C4-2B (cell line): ENCODE measurements at regions not wholly inside any gene's neighbourhood (a gene's known extent, or its start where the extent isn't known, plus 50 kb on each side); places are given as distances from the start of the nearest gene placed in this dataset.

Experiments used
- H3K27ac ChIP-seq: fragments of 450-650 bp; 2 replicates; pipeline ENCODE4 v1.5.1; 2017
- ZFX ChIP-seq: fragments of 450-650 bp; IDR thresholded peaks from 2 replicates; pipeline ENCODE4 v1.6.1; 2017
- TF ChIP-seq, protein P1 (sequence below): fragments of 450-650 bp; conservative IDR thresholded peaks from 2 replicates; pipeline ENCODE4 v1.5.1; 2017; ENCODE audit warnings: mild to moderate bottlenecking

DNA sequence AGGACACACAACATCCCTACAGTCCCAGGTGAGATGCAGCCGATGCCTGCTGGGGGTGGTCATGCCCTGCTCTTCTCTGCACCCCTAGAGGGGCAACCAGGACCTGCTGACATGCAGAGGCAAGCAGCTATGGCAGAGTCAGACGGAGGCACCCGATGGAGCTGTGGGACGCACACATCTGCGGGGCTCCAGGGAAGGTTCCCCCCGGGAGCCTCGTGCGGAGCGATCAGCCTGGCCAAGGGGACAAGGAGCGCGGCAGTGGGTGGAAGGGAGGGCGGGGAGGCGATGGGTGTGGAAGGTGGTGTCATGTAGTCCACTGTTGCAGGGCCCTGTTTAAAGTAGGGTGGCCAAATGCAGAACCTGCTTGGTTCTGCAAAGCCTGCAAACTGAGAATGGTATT lies 143.0 kb upstream of the AJAP1 start:
- no peak overlapping the region for H3K27ac ChIP-seq
- TF ChIP-seq, protein P1, sequence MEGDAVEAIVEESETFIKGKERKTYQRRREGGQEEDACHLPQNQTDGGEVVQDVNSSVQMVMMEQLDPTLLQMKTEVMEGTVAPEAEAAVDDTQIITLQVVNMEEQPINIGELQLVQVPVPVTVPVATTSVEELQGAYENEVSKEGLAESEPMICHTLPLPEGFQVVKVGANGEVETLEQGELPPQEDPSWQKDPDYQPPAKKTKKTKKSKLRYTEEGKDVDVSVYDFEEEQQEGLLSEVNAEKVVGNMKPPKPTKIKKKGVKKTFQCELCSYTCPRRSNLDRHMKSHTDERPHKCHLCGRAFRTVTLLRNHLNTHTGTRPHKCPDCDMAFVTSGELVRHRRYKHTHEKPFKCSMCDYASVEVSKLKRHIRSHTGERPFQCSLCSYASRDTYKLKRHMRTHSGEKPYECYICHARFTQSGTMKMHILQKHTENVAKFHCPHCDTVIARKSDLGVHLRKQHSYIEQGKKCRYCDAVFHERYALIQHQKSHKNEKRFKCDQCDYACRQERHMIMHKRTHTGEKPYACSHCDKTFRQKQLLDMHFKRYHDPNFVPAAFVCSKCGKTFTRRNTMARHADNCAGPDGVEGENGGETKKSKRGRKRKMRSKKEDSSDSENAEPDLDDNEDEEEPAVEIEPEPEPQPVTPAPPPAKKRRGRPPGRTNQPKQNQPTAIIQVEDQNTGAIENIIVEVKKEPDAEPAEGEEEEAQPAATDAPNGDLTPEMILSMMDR = no peak
- no peak for TF ChIP-seq ZFX

DNA sequence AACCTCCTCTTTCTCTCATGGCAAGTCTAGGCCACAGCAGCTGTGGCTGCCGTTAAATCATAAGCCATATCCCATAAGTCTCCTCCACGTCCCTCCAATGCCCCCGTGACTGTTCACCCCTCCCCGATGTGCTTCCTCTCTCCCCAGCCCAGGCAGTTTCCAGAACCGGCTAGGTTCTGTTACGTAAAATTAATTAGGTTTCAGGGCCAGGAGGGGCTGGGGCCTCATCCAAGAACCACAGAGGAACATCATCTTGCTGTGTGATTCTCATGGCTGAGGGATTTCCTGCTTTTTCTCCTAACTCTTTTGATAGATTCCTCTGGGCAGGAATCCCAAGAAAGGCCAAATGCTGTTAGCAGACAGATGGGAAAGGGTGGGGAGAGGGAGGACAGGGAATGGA lies 141.8 kb upstream of the AJAP1 start:
- no peak for TF ChIP-seq ZFX
- TF ChIP-seq, protein P1 = no peak
- H3K27ac ChIP-seq = no peak overlapping the region

DNA sequence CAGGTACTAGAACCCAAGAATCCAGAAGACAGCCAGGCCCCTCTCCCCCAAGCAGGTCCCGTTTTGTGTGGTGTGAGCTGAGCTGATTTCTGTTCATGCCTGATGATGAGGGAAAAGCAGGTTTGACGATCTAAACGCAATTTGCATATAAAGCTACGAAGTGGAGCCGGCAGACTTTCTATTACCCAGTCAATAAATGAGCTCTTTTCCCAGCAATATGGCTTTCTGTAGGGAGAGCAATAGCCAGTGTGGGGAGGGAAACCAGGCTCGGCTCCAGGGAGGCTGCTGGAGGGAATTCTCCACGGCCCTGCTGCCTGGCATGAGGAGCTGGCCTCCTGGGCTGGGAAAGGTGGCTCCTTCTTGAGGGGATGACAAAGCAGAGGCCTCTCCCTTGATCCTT lies 140.7 kb upstream of the AJAP1 start:
- no peak overlapping the region for H3K27ac ChIP-seq
- TF ChIP-seq ZFX = no peak
- TF ChIP-seq, protein P1 = no peak

DNA sequence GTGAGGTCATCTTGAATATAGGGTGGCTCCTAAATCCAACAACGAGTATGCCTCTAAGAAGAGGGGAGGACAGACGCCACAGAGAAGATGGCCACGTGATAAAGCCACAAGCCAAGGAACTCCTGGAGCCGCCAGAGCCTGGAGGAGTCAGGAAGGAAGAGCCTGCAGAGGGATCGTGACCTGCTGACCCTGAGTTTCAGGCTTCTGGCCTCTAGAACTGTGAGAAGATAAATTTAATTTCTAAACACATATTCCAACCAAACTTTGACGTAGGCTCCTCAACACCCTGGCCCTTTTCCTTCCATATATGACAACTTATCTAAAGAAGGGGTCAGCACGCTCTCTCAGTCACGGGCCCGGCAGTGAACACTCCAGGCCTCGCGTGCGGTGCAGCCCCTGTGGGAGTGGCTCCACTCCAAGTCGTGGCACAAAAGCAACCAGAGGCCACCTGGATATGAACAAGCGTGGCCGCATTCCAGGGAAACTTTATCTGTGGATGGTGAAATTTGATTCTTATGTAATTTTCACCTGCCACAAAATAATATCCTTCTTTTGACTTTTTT lies 138.6 kb upstream of the AJAP1 start:
- TF ChIP-seq, protein P1 = no peak
- TF ChIP-seq ZFX = no peak
- H3K27ac ChIP-seq = no peak overlapping the region

DNA sequence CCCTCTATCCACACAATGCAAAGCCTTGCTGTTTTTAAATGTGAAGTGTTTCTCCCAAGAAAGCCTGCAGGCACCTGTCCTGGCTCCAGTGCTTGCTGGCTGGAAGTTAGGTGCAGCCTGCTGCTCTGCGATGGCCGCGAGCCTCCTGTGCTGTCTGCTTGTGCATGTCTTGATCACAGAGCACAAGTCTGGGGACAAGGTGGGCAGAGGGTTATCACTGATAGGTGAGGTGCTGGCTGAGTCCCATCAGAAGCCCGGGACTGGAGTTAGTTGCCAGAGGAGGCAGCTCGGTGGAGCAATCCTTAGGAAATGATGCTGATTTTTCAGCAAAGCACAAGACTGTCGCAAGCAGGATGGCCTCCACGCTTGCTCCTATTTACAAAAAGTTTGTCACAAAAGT lies 137.8 kb upstream of the AJAP1 start:
- no peak overlapping the region for H3K27ac ChIP-seq
- TF ChIP-seq, protein P1 = no peak
- no peak for TF ChIP-seq ZFX

DNA sequence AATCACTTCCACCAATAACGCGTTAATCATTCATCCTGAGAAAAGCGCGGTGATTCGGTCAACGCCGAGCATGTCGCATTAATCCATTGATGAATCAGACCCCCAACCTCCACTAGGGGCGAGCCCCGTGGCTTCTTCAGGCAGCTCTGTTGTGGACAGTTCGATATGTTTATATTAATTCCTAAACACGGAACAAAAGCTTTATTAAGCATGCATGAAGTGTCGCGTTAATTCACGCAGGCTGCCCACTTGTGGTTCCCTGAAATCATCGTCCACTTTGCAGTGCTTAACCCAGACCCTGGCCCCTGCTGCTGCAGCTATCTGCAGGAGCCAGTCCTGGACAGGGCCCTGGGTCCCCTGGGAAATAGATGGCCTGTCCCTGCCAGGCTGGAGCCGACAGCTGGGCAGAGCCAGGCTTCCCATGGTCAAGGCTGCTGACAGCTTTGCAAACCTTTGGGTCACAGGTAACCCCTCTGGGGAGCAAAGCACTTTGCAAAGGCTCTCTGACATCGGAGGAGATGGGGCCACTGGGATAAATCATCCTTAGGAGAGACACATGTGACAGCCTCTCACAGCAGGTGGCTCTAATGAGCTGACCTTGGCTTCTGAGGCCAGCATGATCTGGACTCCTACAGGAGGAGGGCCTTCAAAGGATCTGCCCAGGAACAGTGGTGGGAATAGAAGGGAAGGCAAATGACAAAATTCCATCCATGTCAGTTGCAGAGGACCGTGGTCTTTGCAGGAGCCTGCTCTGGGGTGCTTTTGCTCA lies 137.0 kb upstream of the AJAP1 start:
- no peak overlapping the region for H3K27ac ChIP-seq
- TF ChIP-seq ZFX = no peak
- TF ChIP-seq, protein P1 = no peak

DNA sequence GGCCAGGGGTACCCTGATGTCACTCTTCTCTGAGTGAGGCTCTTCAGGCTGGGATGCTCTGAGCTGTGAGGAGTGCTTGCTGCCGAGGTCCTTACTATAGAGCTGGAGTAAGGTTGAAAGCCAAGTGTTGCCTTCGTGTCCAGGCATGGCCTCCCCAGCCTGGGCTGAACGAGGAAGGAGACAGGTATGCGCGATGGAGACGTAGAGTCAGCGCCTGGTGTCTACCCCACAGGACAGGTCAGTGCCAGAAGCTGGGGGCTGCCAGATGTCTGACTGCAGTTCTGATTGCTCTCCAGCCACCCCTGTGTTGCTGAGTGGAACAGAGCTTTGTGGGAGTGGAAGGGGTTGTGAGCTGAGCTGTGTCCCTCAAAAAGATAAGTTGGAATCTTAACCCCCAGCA lies 135.8 kb upstream of the AJAP1 start:
- no peak for TF ChIP-seq ZFX
- TF ChIP-seq, protein P1 = no peak
- H3K27ac ChIP-seq = no peak overlapping the region
